Astrocyte (in vitro differentiated cells and primary cell): ENCODE measurements at regions not wholly inside any gene's neighbourhood (a gene's known extent, or its start where the extent isn't known, plus 50 kb on each side); places are given as distances from the start of the nearest gene placed in this dataset.

Source experiments
- DNase-seq: peaks from one replicate; pipeline ENCODE4 v3.0.0-alpha.2; 2010; ENCODE audit warnings: low read depth
- FAIRE-seq: peaks from 2 replicates; lab custom pipeline; 2011; peaks lifted over from hg19 to GRCh38; lab: Jason Lieb, UNC
- H2AFZ ChIP-seq: 2 replicates; pipeline ENCODE4 v1.6.0; 2012; ENCODE audit warnings: low read depth, low read length, inconsistent platforms
- H3K27ac ChIP-seq: 2 replicates; pipeline ENCODE4 v1.5.1; 2011; ENCODE audit warnings: low read depth, low read length, inconsistent platforms
- H3K27me3 ChIP-seq: 2 replicates; pipeline ENCODE4 v1.6.0; 2011; ENCODE audit warnings: low read length, inconsistent platforms; ENCODE audit not compliant: insufficient read depth
- H3K36me3 ChIP-seq: 2 replicates; pipeline ENCODE4 v1.5.1; 2011; ENCODE audit warnings: low read length, inconsistent platforms; ENCODE audit not compliant: insufficient read depth
- H3K4me1 ChIP-seq: 2 replicates; pipeline ENCODE4 v1.5.1; 2011; ENCODE audit warnings: low read length, inconsistent platforms; ENCODE audit not compliant: insufficient read depth
- H3K4me2 ChIP-seq: 2 replicates; pipeline ENCODE4 v1.6.0; 2012; ENCODE audit warnings: low read length, inconsistent platforms
- H3K4me3 ChIP-seq: 2 replicates; pipeline ENCODE4 v1.5.1; 2011; ENCODE audit warnings: low read depth, mild to moderate bottlenecking, low read length, inconsistent platforms; ENCODE audit not compliant: insufficient read depth
- H3K79me2 ChIP-seq: 2 replicates; pipeline ENCODE4 v1.6.0; 2012; ENCODE audit warnings: mild to moderate bottlenecking, low read length, inconsistent platforms; ENCODE audit not compliant: insufficient read depth
- H3K9ac ChIP-seq: 2 replicates; pipeline ENCODE4 v1.6.0; 2012; ENCODE audit warnings: mild to moderate bottlenecking, low read length, inconsistent platforms
- H3K9me3 ChIP-seq: 2 replicates; pipeline ENCODE4 v1.5.1; 2012; ENCODE audit warnings: low read depth, mild to moderate bottlenecking, low read length, inconsistent platforms; ENCODE audit not compliant: insufficient read depth
- H4K20me1 ChIP-seq: 2 replicates; pipeline ENCODE4 v1.6.0; 2012; ENCODE audit warnings: low read length, inconsistent platforms; ENCODE audit not compliant: insufficient read depth
- H3K27ac Mint-ChIP-seq: one replicate; pipeline ENCODE4 v1.8.0; 2021; ENCODE audit warnings: mild to moderate bottlenecking, mixed read lengths; ENCODE audit not compliant: unreplicated experiment
- H3K27me3 Mint-ChIP-seq: one replicate; pipeline ENCODE4 v1.8.0; 2021; ENCODE audit warnings: low read depth, mixed read lengths; ENCODE audit not compliant: unreplicated experiment
- H3K36me3 Mint-ChIP-seq: one replicate; pipeline ENCODE4 v1.8.0; 2021; ENCODE audit warnings: low read depth, mixed read lengths; ENCODE audit not compliant: unreplicated experiment
- H3K4me1 Mint-ChIP-seq: one replicate; pipeline ENCODE4 v1.8.0; 2021; ENCODE audit warnings: low read depth, mixed read lengths; ENCODE audit not compliant: unreplicated experiment
- H3K4me3 Mint-ChIP-seq: one replicate; pipeline ENCODE4 v1.8.0; 2021; ENCODE audit warnings: mild to moderate bottlenecking, moderate library complexity, mixed read lengths; ENCODE audit not compliant: unreplicated experiment
- H3K9me3 Mint-ChIP-seq: one replicate; pipeline ENCODE4 v1.8.0; 2021; ENCODE audit warnings: mild to moderate bottlenecking, mixed read lengths; ENCODE audit not compliant: unreplicated experiment
- CTCF ChIP-seq: IDR thresholded peaks from 2 replicates; pipeline ENCODE4 v1.5.1; 2011; ENCODE audit warnings: low read depth, mild to moderate bottlenecking, inconsistent platforms, low read length, moderate library complexity; ENCODE audit not compliant: insufficient read depth
- EZH2 ChIP-seq: IDR thresholded peaks from 2 replicates; pipeline ENCODE4 v1.6.1; 2012; ENCODE audit warnings: mild to moderate bottlenecking, low read length, inconsistent platforms; ENCODE audit not compliant: insufficient read depth

DNA sequence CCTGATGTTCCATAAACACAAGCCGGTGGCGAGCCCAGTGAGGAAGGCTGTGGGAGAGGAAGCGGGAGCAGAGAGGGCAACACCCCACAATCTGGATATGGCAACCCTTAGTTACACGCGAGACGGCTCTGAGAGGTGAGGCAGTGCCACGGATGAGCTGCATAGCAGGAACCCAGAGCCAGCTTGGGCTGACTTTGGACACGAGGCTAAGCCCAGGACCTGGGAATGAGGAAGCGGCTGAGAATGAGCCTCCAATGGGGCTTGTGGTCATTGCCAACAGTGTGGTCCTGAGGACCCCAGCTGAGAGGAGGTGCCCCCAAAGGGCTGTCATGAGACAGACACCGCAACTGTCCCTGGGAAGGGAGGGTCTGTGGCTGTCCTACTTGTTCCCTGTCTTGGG lies 160.0 kb upstream of the SMIM23 start:
- Mint-ChIP-seq H3K27ac (no peak overlapping the region), H3K9me3 (peaks cover 4% of the 10 kb centered on the region), H3K36me3 (no peaks in the 10 kb centered on the region), H3K27me3 (peaks cover 73% of the 10 kb centered on the region), H3K4me1 (peaks cover 12% of the 10 kb centered on the region), H3K4me3 (no peak overlapping the region)
- H3K4me1 ChIP-seq: peaks cover 7% of the 10 kb centered on the region
- H4K20me1 ChIP-seq: no peaks in the 10 kb centered on the region
- no peak overlapping the region for H3K9ac ChIP-seq
- peaks cover 33% of the 10 kb centered on the region for H3K27me3 ChIP-seq
- no peak for DNase-seq
- no peak overlapping the region for H3K27ac ChIP-seq
- TF ChIP-seq CTCF: no peak
- no peak for TF ChIP-seq EZH2
- no peak for FAIRE-seq
- H3K79me2 ChIP-seq: no peaks in the 10 kb centered on the region
- no peak overlapping the region for H2AFZ ChIP-seq
- H3K4me3 ChIP-seq: no peak overlapping the region
- H3K36me3 ChIP-seq: no peaks in the 10 kb centered on the region
- no peak overlapping the region for H3K4me2 ChIP-seq
- H3K9me3 ChIP-seq: no peaks in the 10 kb centered on the region

GRCh38 chr5:171627936-171628632 lies 157.5 kb upstream of the SMIM23 start:
- TF ChIP-seq EZH2: no peak
- TF ChIP-seq CTCF: no peak
- Mint-ChIP-seq H3K9me3 (no peaks in the 10 kb centered on the region), H3K27ac (no peak overlapping the region), H3K4me1 (peaks cover 8% of the 10 kb centered on the region), H3K36me3 (no peaks in the 10 kb centered on the region), H3K4me3 (no peak overlapping the region), H3K27me3 (peaks cover 73% of the 10 kb centered on the region)
- no peak for FAIRE-seq
- no peaks in the 10 kb centered on the region for H4K20me1 ChIP-seq
- H2AFZ ChIP-seq: no peak overlapping the region
- H3K27ac ChIP-seq: no peak overlapping the region
- H3K27me3 ChIP-seq: peaks cover 33% of the 10 kb centered on the region
- peaks cover 7% of the 10 kb centered on the region for H3K4me1 ChIP-seq
- no peak overlapping the region for H3K9ac ChIP-seq
- no peaks in the 10 kb centered on the region for H3K9me3 ChIP-seq
- DNase-seq: no peak
- no peaks in the 10 kb centered on the region for H3K79me2 ChIP-seq
- no peak overlapping the region for H3K4me3 ChIP-seq
- H3K4me2 ChIP-seq: no peak overlapping the region
- H3K36me3 ChIP-seq: no peaks in the 10 kb centered on the region

- no peak for DNase-seq
- H4K20me1 ChIP-seq: no peaks in the 10 kb centered on the region
- no peaks in the 10 kb centered on the region for H3K79me2 ChIP-seq
- H3K4me3 Mint-ChIP-seq: no peak overlapping the region
- no peak overlapping the region for H3K27ac ChIP-seq
- no peak for FAIRE-seq
- no peak for TF ChIP-seq EZH2
- TF ChIP-seq CTCF: no peak
- no peak overlapping the region for H3K4me3 ChIP-seq
- no peaks in the 10 kb centered on the region for H3K36me3 ChIP-seq
- no peak overlapping the region for H3K27ac Mint-ChIP-seq
- H3K27me3 Mint-ChIP-seq: peaks cover 71% of the 10 kb centered on the region
- no peak overlapping the region for H3K9ac ChIP-seq
- no peak overlapping the region for H3K4me2 ChIP-seq
- H3K9me3 ChIP-seq: no peaks in the 10 kb centered on the region
- no peak overlapping the region for H2AFZ ChIP-seq
- H3K27me3 ChIP-seq: peaks cover 28% of the 10 kb centered on the region
- H3K4me1 Mint-ChIP-seq: peaks cover 3% of the 10 kb centered on the region
- no peaks in the 10 kb centered on the region for H3K36me3 Mint-ChIP-seq
- peaks cover 7% of the 10 kb centered on the region for H3K4me1 ChIP-seq
- H3K9me3 Mint-ChIP-seq: no peaks in the 10 kb centered on the region
Observed at GRCh38 chr5:171628633-171628974, 157.0 kb upstream of the SMIM23 start.
